ENCODE measurements at regions not wholly inside any gene's neighbourhood (a gene's known extent, or its start where the extent isn't known, plus 50 kb on each side); places are given as distances from the start of the nearest gene placed in this dataset.
A peak's percentile ranks its signal among the peaks of the same experiment; 100 is the strongest.

DNA sequence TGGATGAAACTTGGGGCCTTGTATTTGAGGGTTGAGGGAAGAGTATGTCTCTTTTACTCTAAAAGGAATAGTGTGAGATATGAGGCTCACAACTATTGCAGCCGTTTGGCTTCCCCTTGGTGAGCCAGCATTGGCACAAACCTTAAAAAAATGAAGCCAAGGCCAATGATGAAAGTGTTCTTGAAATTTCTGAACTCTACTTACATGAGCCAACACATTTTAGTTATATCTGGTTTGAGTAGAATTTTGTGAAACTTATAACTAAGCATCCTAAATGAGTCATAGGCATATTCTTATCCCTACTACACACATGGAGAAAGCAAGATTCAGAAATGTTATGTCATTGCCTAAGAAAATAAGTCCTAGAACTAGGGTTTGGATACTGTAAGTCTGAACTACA is 55.3 kb upstream of the ACSS3 start:
- no peak for DNase-seq (ENCODE audit: low read depth, low spot score)

DNA sequence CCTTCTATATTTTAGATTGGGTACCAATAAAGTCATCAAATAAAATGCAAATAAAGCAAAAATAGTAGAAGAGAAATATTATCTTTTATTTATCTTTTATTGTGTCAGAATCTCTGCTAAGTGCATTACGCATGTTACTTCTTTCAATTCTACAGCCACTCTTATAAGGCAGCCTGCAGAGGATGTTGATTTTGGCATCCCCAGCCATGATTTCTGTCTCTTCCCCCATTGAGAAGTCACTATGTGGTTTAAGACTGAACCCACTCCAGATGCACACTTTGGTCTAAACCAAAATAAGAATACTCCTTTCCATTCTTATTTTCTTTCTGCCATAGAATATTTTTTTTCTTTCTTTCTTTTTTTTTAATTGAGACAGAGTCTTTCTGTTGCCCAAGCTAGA is 56.0 kb upstream of the ACSS3 start:
- peak; percentile 55 for DNase-seq (ENCODE audit: low read depth, low spot score)

DNA sequence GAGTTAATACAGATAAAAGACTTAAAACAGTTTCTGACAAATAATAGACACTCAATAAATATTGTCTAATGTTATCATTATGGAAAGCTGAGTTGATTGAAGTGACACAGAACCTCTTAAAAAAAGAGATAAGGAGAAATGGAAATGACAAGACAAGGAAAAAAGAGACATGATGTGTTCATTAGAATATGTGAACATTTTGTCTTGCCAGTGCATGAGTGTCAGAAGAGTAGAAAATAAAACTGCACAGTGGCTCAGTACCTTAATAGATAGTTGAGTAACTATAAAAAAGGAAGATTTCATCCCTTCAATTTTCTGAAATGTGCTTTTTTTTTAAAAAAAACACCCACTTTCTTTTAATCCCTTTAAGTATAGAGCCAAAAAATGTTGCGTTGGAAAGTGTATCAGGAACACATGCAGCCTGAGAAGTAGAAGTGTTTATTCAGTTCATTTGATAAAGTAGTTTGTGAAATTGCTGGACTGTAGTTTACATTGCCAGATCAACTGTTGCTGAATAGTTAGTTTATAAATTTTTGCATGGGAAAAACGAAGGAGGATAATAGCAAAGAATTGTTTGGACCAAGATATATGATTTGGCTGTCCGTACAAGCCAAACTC is 56.6 kb upstream of the ACSS3 start:
- no peak for DNase-seq (ENCODE audit: low read depth, low spot score)

DNA sequence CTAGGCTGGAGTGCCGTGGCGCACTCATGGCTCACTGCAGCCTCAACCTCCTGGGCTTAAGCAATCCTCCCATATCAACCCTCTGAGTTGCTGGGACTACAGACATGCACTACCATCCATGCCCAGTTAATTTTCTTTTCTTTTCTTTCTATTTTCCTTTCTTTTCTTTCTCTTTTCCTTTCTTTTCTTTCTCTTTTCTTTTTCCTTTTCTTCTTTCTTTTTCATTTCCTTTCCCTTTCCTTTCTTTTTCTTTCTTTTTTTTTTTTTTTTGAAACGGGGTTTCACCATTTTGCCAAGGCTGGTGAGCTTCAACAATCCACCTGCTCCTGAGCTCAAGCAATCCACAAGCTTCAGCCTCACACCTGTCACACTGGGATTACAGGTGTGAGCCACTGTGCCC is 60.1 kb upstream of the ACSS3 start:
- no peak for DNase-seq (ENCODE audit: low read depth, low spot score)

DNA sequence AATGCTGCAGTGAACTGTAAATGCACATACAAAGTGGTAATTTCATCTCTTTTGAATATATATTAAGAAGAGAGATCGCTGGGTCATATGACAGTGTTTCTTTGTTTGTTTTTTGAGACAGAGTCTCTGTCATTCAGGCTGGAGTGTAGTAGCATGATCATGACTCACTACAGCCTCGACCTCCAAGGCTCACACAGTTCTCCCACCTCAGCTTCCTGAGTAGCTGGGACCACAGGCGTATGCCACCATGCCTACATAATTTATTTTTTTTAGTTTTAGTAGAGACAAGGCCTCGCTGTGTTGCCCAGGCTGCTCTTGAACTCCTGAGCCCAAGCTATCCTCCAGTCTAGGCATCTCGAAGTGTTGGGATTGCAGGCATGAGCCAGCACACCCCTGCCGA is 62.4 kb upstream of the ACSS3 start:
- no peak for DNase-seq (ENCODE audit: low read depth, low spot score)

DNA sequence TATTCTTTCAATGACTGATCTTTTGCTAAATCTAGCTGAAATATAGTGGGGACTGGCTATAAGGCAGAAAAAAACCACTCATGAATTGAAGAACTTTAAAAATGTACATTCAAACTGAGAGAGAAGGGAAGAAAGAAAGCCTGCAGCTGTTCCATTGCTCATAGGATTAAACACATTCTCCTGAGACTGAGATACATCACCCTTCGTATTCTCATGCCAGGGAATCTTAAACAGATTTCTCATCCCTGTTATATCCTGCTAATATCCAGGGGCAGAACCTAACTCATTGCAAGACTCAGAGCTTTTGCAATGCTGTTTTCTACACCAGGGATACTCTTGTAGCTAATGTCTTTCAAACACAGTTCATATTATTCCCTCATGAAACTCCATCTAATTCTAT is 67.2 kb upstream of the ACSS3 start:
- no peak for DNase-seq (ENCODE audit: low read depth, low spot score)

DNA sequence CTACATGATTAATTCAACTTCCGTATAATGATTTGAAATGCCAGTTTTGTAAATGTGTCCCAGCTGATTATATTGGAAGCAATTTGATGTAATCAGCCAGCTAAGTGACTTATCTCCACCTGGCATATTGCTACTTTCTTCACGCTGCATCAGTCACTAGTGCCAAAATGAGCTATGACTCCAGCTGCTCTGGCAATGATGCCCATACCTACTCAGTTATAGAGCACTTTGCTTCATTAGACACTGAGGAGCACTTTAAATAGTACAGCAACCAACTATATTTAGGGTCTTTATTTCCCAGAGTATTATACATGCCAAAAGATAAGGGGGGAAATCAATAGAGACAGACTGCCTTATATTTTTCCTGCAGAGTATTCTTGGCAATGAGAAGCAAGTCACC is 67.9 kb upstream of the LIN7A start:
- no peak for DNase-seq (ENCODE audit: low read depth, low spot score)

DNA sequence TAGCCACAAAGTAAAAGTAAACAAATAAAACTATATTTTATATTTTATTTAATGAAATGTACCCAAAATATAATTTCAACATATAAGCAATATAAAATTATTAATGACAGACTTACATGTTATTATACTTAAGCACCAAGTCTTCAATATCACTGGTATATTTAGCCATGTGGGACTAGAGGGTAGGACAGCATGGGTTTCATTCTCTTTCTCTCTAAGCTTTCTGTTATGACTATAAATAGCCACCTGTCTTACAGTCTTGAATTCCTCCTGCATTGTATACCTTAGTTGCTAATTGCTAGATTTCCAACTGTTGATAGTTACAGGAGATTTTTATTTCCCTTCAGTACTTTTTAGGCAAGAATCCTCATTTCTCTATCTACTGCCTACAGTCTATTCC is 63.1 kb upstream of the LIN7A start:
- DNase-seq (ENCODE audit: low read depth, low spot score): no peak

DNA sequence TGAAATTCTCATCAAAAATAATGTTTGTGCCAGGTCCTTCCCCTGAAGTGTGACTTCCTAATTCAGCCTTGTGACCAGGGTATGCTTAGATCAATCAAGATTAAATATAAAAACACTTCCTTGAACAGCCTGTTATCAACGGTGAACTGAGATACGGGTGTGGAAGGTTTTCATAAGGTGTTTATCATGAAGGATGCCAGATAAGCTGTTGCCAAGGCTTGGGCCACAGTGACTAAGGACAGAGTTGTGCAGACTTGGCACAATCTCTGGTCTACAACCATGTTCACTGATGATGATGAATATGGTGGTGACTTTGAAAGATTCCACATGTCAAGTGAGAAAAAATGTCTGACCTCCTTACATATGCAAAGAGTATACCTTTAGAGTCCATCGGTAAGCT is 51.3 kb upstream of the LIN7A start:
- DNase-seq (ENCODE audit: low read depth, low spot score): no peak

Data from brain pericyte (primary cell).